ENCODE measurements at regions not wholly inside any gene's neighbourhood (a gene's known extent, or its start where the extent isn't known, plus 50 kb on each side); places are given as distances from the start of the nearest gene placed in this dataset.

GRCh38 chr20:40578961-40579360 lies 110.1 kb downstream of the MAFB start:
- TF ChIP-seq CTCF (IDR thresholded peaks at IDR 0.05): no peak
- TF ChIP-seq POLR2A (IDR thresholded peaks at IDR 0.05): no peak
- no peak for TF ChIP-seq EP300 (IDR thresholded peaks at IDR 0.05)

Data from tibial nerve (tissue), 4 donors.